GM18867 (cell line): ENCODE measurements at regions not wholly inside any gene's neighbourhood (a gene's known extent, or its start where the extent isn't known, plus 50 kb on each side); places are given as distances from the start of the nearest gene placed in this dataset.

ENCODE experiments used
- ATAC-seq: cut with Tn5 transposase; IDR thresholded peaks from one replicate; pipeline ENCODE4 v1.9.1; 2021; ENCODE audit warnings: mild to moderate bottlenecking, moderate library complexity; ENCODE audit not compliant: unreplicated experiment

DNA sequence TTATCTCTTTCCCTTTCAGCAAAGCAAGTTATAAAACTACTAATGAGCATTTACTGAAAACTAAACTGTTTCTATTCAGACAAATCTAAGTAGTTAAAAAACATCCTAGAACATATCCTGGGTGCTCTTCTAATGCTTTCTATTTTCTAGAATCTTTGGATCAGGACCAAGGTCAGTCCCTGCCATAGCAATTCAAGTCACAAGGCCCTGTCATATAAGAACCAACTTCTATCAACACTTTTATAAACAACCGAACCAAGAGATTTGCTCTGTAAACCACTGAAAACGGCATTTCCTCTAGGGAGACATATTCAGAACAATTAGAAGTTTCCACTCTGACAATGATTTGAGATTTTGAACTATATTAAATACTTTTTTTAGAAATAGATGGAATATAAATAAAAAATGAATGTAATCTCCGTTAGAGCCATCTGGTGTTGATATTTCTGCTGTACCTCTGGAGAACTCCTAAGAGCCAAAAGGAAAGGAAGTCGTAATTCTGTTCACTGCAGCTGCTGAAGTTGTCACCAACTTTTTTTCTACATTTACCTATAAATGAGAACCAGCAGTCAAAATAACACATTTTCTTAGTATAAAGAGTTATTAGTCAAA lies 51.4 kb upstream of the LGSN start:
- ATAC-seq = no peak

DNA sequence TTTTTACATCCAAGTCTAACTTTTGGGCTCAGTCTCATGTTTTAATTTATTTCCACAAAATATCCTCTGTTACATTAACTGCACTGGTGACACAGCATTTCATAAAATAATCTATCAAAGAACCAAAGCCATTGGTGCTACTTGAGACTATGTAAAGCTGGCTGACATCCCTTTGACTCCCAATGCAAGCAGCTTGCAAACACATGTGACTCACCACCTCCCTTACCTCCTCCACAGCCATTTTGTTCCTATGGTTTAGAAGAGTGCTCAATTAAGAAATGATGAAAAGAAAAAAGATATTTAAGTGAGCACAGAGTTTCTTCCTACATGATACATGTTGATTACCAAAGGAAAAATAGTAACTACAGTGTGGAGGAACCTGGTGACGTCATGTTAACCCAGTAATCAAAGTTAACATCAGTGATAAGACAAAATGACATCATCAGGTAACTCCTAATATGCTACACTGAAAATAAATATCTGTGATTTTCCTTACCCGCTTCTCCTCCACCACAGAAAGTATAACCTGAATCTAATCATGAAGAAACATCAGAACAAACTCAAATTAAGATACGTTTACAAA lies 53.3 kb upstream of the LGSN start:
- ATAC-seq = no peak

DNA sequence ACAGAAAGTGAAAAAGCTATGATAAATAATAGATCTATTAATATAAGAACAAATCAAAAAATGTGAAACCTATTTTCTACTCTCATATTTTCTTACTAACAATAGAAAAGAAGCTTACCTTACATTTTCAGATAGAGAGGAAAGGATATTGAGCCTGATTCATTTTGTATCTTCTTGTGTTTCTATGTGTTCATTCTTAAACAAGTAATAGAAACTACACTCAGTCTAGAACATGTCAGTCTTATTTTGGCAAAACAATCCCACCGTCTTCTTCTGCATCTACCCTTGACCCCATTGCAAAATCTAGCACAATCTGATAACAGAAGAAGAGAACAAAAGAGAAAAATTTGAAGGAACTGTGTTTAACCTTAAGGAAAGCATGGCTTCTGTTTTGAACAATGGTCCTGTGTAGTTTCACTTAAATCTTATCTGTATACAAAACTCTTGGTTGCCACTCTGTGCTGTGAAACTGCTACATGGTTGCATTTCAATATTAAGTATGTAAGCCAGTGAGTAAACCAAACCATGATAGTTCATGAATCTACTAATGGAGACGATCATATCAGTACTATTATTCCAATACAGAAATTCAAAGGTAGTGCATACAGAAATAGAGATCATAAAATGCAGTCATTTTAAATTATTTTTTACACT lies 69.5 kb upstream of the LGSN start:
- peak; percentile 73 for ATAC-seq

DNA sequence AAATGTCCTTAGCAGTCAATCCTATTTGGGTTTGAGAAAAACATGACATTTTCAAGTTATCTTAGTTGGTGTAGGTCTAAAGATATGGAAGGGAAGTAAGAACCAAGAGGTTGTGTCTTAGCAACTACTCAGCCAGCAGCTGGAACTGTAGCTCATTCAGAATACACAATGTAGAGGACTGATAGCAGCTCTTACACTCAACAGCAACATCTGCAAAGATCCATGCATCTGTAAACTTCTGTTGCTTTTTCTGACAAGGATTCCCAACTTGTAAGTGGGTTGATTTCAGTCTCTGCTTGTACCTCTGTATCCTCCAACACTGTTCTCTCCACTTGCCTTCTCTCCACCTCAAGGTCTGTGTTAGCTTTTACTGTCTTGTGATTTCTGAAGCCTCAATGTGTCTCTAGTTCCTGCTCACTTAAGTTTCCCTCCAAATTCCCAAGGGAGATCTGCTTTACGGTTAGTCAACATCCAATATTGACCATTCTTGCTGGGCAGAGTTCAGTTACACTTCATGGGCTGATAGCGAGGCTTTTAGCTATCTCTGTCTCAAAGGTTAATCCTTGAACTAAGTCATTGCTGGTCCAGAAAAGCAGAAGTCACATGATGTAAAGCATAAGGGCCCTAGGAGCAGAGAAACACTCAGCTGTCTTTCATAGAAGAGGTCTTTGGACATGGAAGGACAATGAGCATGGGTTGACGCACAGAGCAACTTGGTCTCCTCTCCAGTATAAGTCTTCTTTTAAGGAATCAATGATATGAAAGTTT lies 71.6 kb upstream of the LGSN start:
- ATAC-seq = no peak

DNA sequence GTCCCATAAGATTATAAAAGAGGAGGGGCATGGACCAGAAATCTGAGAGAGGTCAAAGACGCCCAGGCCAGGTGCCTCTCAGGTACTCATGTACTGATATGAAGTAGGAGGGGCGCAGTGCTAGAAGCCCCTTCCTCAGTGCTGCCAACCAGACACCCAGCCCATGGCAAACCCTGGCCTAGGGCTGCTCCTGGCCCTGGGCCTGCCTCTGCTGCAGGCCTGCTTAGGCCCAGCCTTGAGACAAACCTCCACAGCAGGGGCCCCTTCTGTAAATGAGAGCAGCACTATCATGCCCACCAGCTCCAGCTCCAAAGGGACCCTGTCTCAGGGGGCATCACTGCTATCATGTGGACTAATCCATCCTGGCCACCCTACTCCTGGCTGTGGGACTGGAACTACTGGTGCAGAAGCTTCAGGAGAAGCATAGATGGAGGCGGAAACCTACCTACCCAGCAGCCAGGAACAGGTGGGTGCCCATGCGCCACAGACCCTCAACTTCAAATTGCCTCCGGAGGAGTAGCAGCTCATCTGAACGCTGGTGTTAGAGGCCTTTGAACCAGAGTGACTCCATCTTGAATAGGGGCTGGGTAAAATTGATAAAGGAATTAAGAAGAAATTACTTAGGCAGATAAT lies 72.4 kb upstream of the LGSN start:
- ATAC-seq = no peak

DNA sequence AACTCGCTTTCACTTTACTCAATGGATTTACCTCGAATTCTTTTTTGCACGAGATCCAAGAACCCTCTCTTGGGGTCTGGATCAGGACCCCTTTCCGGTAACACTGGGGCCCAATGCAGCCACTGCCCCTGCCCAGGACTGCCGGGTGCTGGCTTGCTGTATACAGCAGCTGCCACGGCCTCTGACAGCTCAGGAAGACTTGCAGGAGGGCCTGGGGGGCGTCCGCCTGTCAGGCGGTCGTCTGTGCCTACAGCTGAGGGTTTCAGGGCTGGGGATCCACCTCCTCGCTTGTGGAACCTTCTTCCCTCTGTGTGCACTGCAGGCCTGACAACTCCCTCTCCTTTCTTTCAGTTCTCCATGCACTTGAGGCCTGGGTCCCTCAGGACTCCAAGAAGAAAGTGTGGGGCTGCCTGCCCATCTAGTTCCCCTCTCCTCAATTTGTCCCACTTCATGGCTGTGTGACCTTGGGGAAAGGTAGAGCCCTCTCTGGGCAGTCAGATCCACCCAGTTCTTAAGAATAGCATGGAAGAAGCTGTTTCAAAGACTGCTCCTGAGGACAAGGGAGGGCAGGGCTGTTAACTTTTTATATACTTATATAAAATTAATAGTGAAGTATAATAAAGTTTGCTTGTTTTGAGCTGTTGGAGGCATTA lies 75.0 kb upstream of the LGSN start:
- ATAC-seq = no peak

DNA sequence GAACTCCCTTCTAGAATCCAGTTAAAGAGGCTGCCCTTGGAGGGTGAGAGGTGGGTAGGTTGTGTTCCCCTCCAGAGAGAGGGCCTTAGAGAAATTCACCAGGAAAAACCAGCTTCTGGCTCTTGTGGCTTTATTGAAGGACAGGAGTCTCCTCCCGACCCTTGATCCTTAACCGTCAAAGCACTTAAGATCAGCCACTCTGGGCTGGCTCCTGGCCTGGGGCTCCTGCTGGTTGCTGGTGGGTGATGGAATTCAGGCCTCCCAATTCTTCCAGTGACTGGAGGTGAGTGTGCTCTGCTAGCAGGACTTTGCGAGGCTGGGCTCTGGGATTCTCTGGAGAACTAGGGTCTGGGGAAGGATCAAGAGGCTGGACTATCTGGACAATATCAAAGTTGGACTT lies 75.6 kb upstream of the LGSN start:
- ATAC-seq = no peak

DNA sequence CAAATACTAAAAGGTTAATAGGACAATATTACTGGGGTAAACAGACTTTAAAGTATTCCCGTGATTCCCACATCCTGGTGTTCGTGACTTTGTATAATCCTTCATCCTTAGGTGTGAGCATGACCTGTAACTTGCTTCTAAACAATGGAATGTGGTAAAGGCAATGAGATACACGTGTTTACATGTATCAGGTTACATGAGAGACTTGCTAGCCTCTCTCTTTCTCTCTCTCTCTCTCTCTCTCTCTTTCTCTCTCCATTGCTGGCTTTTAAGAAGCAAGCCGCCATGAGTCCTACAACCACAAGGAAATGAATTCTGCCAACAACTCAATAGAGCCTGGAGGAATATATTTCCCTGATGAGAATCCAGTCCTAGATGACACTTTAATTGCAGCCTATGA lies 83.9 kb upstream of the LGSN start:
- ATAC-seq = no peak

DNA sequence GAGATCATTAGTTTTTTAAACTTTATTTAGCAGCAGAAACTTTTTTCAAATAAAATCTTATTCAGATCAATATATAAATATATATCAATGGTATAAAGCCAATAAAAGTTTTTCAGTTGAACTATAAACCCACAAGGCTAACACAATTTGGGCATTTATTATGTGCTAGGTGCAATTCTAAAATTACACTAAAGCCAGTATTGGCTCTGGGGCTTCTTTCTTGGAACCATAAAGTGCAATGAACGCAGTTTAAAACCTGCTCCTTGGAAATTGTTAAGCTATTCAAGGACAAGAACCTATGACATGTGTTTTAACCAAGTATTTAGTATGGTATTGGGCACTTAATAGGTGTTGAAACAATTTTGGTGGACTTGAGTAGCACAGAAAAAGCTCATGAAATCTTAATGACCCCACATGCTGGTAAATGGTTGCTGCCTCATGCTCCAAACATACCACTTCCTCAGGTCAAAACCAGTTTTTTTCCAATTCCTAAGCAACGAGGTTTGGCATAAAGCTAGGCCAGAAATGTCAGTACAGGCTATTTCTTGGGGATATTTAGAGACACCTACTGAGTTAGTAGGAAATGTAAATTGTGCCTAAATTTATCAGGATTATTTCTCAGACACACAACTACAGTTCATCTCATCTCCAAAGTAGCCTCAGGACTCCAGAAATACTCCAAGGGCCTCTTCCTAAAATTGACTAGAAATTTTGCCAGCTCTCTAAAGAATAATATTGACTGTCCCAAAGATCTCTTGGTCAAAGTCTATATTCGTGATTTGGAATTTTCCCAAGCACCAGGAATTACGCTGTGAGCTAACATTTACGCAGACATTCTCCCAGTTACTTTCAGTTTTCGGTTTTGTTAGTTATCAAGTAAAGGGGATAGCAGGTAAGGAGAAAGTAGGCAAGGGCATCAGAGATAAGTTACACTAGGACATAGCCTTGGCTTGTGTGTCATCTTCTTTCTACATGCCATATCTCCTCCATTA lies 90.9 kb upstream of the LGSN start:
- ATAC-seq = no peak

DNA sequence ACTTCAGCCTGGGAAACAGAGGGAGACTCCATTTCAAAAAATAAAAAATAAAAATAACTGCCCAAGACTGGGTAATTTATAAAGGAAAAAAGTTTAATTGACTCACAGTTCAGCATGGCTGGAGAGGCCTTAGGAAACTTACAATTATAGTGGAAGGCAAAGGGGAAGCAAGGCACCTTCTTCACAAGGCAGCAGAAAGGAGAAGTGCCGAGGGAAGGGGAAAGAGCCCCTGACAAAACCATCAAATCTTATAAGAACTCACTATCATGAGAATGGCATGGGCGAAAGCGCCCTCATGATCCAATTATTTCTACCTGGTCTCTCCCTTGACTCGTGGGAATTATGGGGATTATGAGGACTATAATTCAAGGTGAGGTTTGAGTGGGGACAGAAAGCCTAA lies 95.5 kb upstream of the LGSN start:
- ATAC-seq = no peak

DNA sequence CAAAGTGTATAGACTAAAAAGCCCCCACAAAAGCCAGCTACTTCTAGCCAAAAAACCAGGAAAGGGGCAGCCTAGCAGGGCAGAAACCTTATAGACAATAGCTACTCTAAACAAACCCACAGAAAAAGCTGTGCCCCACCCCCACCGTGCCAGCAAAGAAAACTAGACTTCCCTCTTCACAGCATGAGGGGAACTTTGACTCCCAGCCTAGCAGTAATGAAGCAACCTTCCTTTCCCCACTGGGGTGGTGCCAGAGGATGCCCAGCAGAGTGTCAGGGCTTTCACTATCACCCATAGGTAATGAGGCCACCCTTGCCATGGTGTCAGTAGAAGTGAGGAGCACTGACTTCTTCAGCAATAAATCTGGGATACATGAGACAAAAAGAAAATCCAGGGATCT lies 99.0 kb upstream of the LGSN start:
- no peak for ATAC-seq

DNA sequence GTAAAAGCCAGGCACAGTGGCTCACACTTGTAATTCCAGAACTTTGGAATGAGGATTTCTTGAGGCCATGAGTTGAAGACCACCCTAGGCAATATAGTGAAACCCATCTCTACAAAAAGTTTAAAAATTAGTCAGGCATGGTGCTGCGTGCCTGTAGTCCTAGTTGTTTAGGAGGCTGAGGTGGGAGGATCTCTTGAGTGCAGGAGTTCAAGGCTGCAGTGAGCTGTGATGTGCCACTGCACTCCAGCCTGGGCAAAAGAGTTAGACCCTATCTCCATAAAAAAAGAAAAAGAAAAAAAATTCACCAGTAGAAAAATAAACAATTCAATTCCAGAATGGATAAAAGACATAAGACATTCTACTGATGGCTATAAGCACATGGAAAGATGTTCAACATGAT lies 104.9 kb upstream of the LGSN start:
- no peak for ATAC-seq

DNA sequence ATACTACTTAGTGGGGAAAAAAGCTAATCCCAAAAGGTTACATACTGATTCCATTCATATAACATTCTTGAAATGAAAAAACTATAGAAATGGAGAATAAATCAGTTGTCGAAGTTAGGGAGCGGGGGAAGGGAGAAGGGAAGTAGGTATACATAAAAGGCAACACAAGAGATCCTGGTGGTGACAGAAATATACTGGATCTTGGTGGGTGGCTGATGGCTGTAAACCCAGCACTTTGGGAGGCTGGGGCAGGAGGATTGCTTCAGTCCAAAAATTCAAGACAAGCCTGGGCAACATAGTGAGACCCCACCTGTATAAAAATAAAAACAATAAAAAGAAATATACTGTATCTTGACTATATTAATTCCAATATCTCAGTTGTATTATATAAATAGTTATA lies 105.7 kb upstream of the LGSN start:
- ATAC-seq = no peak

DNA sequence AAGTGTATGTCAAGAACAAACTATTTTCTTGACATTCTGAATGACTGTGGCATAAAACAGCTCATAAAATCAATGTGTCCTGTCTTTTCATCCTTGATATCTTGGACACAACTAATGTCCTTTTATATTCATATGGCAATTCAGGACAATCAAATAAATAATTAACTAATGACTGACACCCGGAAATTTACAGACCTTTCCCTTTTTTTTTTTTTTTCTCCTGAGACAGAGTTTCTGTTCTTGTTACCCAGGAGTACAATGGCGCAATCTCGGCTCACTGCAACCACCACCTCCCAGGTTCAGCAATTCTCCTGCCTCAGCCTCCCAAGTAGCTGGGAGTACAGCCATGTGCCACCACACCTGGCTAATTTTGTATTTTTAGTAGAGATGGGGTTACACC lies 107.1 kb upstream of the LGSN start:
- no peak for ATAC-seq

DNA sequence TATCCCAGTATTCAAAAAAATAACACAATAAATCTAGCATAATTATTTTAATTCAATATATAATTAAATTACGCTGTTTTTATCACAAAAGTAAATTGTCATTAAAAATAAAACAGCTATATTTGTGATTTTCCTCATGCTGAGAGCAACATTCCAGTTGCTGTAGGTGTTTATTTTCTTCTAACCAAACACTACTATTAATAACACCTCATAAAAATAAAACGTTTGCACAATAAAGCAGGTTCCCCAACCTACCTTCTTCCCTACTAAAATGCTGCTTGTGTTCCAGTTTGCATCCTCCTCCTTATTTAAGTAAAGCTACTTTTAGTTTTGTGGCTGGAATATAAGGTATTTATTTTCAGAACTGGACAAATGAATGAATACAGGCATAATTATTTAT lies 108.2 kb upstream of the LGSN start:
- ATAC-seq = no peak

DNA sequence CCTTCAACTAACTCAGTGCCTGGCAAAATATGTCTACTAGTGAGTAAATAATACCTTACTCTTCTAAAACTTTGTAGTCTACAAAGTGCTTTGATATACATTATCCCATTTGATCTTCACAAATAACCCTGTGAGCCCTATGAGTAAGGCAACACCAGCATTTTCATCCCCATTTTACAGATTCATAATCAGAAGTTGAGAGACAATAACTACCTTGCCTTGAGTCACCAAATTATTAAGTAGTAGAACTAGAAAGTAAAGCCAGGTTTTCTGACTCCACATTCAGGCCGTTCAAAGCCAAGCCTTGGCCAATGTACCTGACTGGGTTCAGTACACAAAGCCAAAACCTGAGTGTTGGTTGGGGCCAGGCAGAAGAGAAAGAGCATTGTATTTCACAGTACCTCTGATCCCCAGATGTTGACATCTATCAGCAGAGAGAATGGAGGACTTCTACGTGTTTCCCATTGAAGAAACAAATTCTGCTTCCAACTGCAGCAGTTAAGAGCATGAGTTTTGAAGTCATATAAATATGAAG lies 111.3 kb upstream of the LGSN start:
- no peak for ATAC-seq

DNA sequence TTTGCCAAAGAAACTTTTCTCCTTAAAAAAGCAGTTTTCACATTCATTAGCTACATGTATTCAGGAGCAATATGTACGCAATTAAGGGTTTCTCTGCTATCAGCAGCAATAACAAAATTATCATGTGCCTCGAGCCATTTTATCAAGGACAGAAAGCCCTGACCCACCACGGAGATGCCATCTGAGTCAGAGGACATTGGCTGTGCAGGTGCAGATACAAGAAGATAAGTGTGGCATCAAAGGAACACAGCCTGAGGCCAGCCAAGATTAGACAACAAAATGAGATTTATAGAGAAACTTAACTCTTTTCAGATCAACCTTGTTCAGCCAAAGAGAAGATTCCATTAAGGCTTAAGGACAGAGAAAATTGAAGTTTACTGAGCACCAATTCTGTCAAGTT lies 115.2 kb upstream of the LGSN start:
- no peak for ATAC-seq

DNA sequence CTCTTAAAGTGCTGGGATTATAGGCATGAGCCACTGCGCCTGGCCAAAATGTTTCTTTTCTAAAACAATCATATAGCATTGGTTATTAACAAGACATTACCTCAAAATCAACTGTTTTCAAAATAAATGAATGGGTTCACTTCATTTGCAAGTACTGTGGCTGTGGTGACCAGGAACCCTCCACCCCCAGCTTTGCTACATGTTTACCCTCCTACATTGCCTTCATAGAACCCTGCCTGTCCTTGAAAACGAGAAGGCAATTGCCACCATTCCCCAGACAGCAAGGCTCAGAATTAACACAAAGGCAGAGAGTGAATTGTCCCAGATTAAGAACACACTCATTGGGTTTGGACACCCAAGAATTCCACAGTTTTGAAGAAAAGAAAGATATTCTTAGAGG lies 116.6 kb upstream of the LGSN start:
- ATAC-seq = no peak

DNA sequence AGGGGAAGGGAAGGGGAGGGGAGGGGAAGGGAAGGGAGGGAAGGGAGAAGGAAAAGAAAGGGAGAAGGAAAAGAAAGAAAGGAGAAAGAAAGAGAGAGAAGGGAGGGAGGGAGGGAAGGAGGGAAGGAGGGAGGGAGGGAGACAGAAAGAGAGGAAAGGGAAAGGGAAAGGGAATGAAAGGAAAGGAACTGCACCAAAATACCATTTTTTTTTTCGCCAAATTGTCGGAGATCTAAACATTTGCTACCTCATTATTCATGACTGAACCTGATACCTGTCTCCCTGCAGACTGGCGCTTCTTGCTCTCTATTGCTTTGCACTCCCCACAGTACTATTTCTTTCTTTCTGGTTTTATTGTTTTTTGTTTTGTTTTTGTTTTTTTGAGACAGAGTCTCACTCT lies 117.3 kb upstream of the LGSN start:
- ATAC-seq = no peak

DNA sequence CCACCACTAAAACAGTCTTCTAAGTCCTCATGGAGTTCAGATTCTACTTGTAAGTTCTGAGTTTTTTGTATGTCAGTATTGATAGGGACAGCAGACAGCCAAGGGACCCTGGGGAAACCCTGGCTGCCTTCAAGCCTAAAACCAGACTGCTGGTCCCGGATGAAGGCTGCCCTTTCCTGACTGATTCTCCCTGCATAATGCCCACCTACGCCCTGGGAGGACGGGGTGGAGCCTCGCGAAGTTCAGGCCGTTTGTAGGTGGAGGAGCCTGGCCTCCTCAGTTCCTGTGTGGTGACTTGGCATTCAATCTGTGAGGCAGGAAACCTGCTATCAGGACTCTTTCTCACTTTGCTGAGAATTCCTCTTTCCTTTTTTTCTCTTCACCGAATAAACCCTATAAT lies 120.3 kb upstream of the LGSN start:
- ATAC-seq = no peak
